AG10803 (cell line): ENCODE measurements at regions not wholly inside any gene's neighbourhood (a gene's known extent, or its start where the extent isn't known, plus 50 kb on each side); places are given as distances from the start of the nearest gene placed in this dataset.

Source experiments
- DNase-seq: peaks from one replicate; pipeline ENCODE4 v3.0.0; 2010; ENCODE audit warnings: low read depth
- H3K4me3 ChIP-seq: 2 replicates; pipeline ENCODE4 v1.5.1; 2011; ENCODE audit warnings: mild to moderate bottlenecking, low read length, control low read depth
- TF ChIP-seq, protein P1 (sequence below): conservative IDR thresholded peaks from 2 replicates; pipeline ENCODE4 v1.5.1; 2011; ENCODE audit warnings: mild to moderate bottlenecking, low read length, control low read depth, inconsistent platforms

DNA sequence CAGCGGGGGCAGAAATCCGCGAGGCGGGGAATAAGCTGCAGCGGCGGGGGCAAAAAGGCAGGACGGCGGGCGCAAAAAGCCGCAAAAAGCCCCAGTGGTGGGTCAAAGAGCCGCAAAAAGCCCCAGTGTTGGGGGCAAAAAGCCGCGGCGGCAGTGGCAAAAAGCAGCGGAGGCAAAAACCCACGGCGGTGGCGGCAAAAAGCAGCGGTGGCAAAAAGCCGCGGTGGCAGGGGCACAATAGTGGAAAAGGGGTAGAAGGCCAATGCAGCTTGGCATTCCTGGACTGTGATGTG lies 525.3 kb downstream of the ZNF33B start:
- TF ChIP-seq, protein P1, sequence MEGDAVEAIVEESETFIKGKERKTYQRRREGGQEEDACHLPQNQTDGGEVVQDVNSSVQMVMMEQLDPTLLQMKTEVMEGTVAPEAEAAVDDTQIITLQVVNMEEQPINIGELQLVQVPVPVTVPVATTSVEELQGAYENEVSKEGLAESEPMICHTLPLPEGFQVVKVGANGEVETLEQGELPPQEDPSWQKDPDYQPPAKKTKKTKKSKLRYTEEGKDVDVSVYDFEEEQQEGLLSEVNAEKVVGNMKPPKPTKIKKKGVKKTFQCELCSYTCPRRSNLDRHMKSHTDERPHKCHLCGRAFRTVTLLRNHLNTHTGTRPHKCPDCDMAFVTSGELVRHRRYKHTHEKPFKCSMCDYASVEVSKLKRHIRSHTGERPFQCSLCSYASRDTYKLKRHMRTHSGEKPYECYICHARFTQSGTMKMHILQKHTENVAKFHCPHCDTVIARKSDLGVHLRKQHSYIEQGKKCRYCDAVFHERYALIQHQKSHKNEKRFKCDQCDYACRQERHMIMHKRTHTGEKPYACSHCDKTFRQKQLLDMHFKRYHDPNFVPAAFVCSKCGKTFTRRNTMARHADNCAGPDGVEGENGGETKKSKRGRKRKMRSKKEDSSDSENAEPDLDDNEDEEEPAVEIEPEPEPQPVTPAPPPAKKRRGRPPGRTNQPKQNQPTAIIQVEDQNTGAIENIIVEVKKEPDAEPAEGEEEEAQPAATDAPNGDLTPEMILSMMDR = no peak
- H3K4me3 ChIP-seq = no peak overlapping the region
- no peak for DNase-seq

DNA sequence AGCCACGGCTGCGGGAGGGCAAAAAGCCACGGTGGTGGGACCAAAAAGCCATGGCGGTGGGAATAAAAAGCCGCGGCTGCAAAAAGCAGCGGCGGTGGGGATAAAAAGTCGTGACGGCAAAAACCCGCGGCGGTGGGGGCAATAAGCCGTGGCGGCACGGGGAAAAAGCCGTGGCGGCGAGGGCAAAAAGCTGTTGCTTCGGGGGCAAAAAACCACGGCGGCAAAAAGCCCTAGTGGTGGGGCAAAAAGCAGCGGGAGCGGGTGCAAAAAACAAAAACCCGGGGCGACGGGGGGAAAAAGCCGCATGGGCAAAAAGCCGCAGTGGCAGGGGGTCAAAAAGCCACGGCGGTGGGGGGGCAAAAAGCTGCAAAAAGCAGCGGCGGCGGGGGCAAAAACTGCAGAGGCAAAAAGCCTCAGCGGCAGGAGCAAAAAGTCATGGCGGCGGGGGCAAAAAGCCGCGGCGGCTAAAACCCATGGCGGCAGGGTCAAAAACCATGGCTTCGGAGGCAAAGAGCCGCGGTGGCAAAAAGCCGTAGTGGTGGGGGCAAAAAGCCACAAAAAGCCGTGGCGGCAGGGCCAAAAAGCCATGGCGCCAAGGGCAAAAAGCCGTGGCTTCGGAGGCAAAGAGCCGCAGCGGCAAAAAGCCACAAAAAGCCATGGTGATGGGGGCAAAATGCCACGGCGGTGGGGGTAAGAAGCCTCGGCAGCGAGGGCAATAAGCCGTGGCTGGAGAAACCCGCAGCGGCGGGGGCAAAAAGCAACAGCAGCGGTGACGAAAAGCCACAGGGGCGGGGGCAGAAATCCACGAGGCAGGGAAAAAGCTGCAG lies 525.8 kb downstream of the ZNF33B start:
- TF ChIP-seq, protein P1 = no peak
- no peak for DNase-seq
- no peak overlapping the region for H3K4me3 ChIP-seq

DNA sequence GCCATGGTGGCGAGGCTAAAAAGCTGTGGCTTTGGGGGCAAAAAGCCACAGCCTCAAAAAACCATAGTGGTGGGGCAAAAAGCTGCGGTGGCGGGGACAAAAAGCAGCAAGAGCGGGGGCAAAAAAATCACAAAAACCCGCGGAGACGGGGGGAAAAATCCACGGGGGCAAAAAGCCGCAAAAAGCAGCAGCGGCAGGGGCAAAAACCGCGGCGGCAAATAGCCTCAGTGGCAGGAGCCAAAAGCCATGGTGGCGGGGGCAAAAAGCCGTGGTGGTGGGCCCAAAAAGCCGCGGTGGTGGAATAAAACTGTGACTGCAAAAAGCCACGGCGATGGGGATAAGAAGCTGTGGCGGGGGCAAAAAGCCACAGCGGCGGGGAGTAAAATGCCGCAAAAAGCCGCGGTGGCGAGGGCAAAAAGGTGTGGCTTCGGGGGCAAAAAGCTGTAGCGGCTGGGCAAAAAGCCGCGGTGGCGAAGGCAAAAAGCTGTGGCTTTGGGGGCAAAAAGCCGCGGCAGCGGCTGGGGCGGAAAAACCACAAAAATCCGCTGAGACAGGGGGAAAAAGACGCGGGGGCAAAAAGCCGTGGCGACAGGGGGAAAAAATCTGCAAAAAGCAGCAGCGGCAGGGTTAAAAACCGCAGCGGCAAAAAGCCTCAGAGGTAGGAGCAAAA lies 526.6 kb downstream of the ZNF33B start:
- TF ChIP-seq, protein P1 = no peak
- no peak for DNase-seq
- no peak overlapping the region for H3K4me3 ChIP-seq

DNA sequence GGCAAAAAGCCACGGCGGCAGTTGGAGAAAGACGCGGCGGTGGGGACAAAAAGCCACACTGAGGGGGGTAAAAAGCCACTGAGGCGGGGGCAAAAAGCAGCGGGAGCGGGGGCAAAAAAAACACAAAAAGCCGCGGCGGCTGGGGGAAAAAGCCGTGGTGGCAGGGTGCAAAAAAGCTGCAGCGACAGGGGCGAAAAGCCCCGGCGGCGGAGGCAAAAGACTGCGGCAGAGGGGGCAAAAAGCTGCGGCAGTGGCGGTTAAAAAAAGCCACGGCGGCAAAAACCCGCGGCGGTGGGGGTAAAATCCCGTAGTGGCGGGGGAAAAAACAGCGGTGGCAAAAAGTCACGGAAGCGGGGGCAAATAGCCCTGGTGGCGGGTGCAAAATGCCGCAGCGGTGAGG lies 527.3 kb downstream of the ZNF33B start:
- DNase-seq = no peak
- H3K4me3 ChIP-seq = no peak overlapping the region
- TF ChIP-seq, protein P1 = no peak
